Upper lobe of left lung (tissue), 4 donors: ENCODE measurements at regions not wholly inside any gene's neighbourhood (a gene's known extent, or its start where the extent isn't known, plus 50 kb on each side); places are given as distances from the start of the nearest gene placed in this dataset.

ENCODE experiments used
- POLR2A ChIP-seq, 4 donors: fragments of 450-650 bp; IDR thresholded peaks; one replicate each; pipeline ENCODE4 v1.5.1; 2016 to 2017; ENCODE audit warnings: antibody characterized with exemption in 4 of 4, mild to moderate bottlenecking in 2 of 4
- TF ChIP-seq, protein P1 (sequence below), 6 experiments: fragments of 450-650 bp in 4 of 6; fragments of 200-600 bp in 2 of 6; sonication (generic) in 2 of 6; IDR thresholded peaks; one replicate each; pipeline ENCODE4 v1.5.1; 2016 to 2019; ENCODE audit warnings: antibody characterized with exemption in 6 of 6

DNA sequence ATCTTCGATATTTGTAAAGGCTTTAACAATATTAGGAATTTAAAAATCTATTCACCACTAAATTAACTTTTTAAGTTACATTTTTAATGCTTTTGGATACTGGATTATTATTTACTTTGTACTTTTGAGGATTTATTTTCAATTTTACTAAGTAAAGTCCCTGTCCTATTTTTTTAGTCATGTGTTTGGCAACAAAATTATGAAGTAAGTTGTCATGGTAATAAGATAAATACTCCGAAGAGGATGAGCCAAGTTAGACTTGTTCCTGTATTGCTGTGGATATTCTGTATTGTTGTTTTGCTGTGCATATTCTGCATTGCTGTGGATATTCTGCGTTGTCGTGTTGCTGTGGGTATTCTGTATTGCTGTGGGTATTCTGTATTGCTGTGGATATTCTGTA lies 210.1 kb downstream of the MTRR start:
- TF ChIP-seq POLR2A (IDR thresholded peaks at IDR 0.05) = no peak
- TF ChIP-seq, protein P1, sequence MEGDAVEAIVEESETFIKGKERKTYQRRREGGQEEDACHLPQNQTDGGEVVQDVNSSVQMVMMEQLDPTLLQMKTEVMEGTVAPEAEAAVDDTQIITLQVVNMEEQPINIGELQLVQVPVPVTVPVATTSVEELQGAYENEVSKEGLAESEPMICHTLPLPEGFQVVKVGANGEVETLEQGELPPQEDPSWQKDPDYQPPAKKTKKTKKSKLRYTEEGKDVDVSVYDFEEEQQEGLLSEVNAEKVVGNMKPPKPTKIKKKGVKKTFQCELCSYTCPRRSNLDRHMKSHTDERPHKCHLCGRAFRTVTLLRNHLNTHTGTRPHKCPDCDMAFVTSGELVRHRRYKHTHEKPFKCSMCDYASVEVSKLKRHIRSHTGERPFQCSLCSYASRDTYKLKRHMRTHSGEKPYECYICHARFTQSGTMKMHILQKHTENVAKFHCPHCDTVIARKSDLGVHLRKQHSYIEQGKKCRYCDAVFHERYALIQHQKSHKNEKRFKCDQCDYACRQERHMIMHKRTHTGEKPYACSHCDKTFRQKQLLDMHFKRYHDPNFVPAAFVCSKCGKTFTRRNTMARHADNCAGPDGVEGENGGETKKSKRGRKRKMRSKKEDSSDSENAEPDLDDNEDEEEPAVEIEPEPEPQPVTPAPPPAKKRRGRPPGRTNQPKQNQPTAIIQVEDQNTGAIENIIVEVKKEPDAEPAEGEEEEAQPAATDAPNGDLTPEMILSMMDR (IDR thresholded peaks at IDR 0.05) = no peak
